ENCODE measurements at regions not wholly inside any gene's neighbourhood (a gene's known extent, or its start where the extent isn't known, plus 50 kb on each side); places are given as distances from the start of the nearest gene placed in this dataset.

DNA sequence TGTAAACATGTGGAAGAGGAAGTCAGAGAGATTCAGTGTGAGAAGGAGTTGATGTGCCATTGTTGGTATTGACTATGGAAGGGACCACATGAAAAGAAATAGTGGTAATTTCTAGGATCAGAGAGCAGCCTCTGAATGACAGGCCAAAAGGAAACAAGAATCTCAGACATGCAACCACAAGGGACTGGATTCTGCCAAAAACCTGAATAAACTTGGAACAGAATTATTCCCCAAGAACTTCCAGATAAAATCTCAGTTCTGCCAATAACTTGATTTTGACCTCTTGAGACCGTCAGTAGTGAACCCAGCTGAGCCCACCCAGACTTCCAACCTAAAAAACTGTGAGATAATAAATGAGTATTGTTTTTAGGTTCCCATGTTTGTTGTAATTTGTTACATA, 653.6 kb upstream of the NR3C2 start:
- no peaks in the 10 kb centered on the region for H3K27me3 ChIP-seq
- no peak for DNase-seq
- no peaks in the 10 kb centered on the region for H3K36me3 ChIP-seq
- WGBS, 2 donors = 52 to 57% methylated on average over 1 of the region's 1 CpG
- H3K9me3 ChIP-seq = peaks cover 0 to 57% (median 16%) of the 10 kb centered on the region in 11 donors
- no peaks in the 10 kb centered on the region for H3K4me1 ChIP-seq
- no peak overlapping the region for H3K4me3 ChIP-seq
- no peak for TF ChIP-seq CTCF (IDR thresholded peaks at IDR 0.05)
- peak in 3 of 8 donors; percentile 35 to 61 (median 52) for ATAC-seq
- H3K27ac ChIP-seq = no peak overlapping the region
- intact Hi-C loops (cut with DNase I) = no loop called here

- no peak overlapping the region for H3K4me3 ChIP-seq
- peaks cover 0 to 64% (median 16%) of the 10 kb centered on the region in 11 donors for H3K9me3 ChIP-seq
- H3K27me3 ChIP-seq = no peaks in the 10 kb centered on the region
- H3K36me3 ChIP-seq = no peaks in the 10 kb centered on the region
- DNase-seq (no peak), ATAC-seq (no peak)
- intact Hi-C loops (cut with DNase I) = no loop called here
- TF ChIP-seq CTCF (IDR thresholded peaks at IDR 0.05) = no peak
- H3K4me1 ChIP-seq = no peaks in the 10 kb centered on the region
- H3K27ac ChIP-seq = no peak overlapping the region
Measured at GRCh38 chr4:149095001-149095400, 652.8 kb upstream of the NR3C2 start.

DNA sequence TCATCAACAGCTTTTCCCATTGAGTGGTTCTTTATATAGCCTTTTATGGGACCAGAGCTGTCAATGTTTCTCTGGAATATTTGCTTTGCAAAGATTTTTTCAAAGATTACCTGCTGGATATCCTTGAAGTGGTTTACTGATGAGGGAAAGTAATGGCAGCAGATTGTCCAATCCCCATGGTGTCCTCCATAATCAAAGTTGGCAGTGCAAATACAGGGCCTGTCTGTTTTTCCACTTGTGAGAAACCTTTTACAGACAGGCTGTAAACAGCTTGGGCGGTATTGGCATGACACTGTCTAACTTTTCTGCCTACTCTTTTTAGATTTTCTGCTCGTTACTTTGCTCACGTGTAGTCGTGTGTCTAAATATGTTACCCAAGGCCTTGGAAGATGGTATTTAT, 641.9 kb upstream of the NR3C2 start:
- Histone ChIP-seq H3K27me3 (no peaks in the 10 kb centered on the region), H3K27ac (no peak overlapping the region), H3K36me3 (no peaks in the 10 kb centered on the region), H3K9me3 (peaks cover 0 to 16% (median 0%) of the 10 kb centered on the region in 11 donors), H3K4me1 (no peaks in the 10 kb centered on the region), H3K4me3 (no peak overlapping the region)
- DNase-seq (no peak), ATAC-seq (no peak)
- intact Hi-C loops (cut with DNase I) = no loop called here
- TF ChIP-seq CTCF (IDR thresholded peaks at IDR 0.05) = no peak
- 88 to 89% methylated on average over 4 of the region's 4 CpGs for WGBS, 2 donors

GRCh38 chr4:149077181-149077580, 635.0 kb upstream of the NR3C2 start:
- Histone ChIP-seq H3K36me3 (no peaks in the 10 kb centered on the region), H3K4me3 (no peak overlapping the region), H3K9me3 (no peaks in the 10 kb centered on the region), H3K27me3 (no peaks in the 10 kb centered on the region), H3K4me1 (no peaks in the 10 kb centered on the region), H3K27ac (no peak overlapping the region)
- 55 to 87% methylated on average over 1 of the region's 1 CpG for WGBS, 2 donors
- no peak for ATAC-seq
- no peak for DNase-seq
- no peak for TF ChIP-seq CTCF (IDR thresholded peaks at IDR 0.05)
- intact Hi-C loops (cut with DNase I) = no loop called here

DNA sequence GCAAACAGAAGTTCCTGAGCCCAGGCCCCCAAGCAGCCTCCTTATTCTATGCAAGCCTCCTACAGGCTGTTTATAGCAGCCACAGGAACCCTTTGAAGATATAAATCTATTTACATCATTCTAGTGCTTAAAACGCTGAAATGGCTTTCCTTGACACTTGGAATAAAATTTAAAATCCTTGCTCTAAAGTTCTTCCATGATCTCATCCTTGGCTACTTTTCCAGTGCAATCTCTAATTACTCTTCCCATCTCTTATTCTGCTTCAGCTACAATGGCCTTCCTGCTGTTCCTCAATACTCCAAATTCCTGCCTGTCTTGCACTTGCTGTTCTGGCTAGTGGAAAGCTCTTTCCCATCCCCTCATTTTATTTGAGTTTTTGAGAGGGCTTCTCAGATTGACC, 634.2 kb upstream of the NR3C2 start:
- Histone ChIP-seq H3K36me3 (no peaks in the 10 kb centered on the region), H3K4me3 (no peak overlapping the region), H3K27ac (no peak overlapping the region), H3K27me3 (no peaks in the 10 kb centered on the region), H3K4me1 (no peaks in the 10 kb centered on the region), H3K9me3 (no peaks in the 10 kb centered on the region)
- DNase-seq = no peak
- 33 to 54% methylated on average over 1 of the region's 1 CpG for WGBS, 2 donors
- no peak for TF ChIP-seq CTCF (IDR thresholded peaks at IDR 0.05)
- no peak for ATAC-seq
- intact Hi-C loops (cut with DNase I) = no loop called here
